Naive B cell (primary cell): ENCODE measurements at regions not wholly inside any gene's neighbourhood (a gene's known extent, or its start where the extent isn't known, plus 50 kb on each side); places are given as distances from the start of the nearest gene placed in this dataset.

Experiments
- ATAC-seq, 2 donors: fragments of 150-1000 bp; cut with Tn5 transposase; 2 replicates each; pipeline ENCODE4 v1.10.0; 2021; ENCODE audit warnings: low read depth in 2 of 2, mild to moderate bottlenecking in 2 of 2, moderate library complexity in 2 of 2
- DNase-seq: peaks from one replicate; pipeline ENCODE4 v3.0.0; 2022
- H3K27ac Mint-ChIP-seq, 6 donors: one replicate each; pipeline ENCODE4 v1.8.0; 2020 to 2022; ENCODE audit warnings: mild to moderate bottlenecking in 6 of 6, mixed read lengths in 6 of 6, moderate library complexity in 5 of 6, inconsistent platforms in 2 of 6
- H3K27me3 Mint-ChIP-seq, 3 donors: one replicate each; pipeline ENCODE4 v1.8.0; 2021 to 2022; ENCODE audit warnings: mixed read lengths in 3 of 3, mild to moderate bottlenecking in 1 of 3
- H3K36me3 Mint-ChIP-seq, 2 donors: one replicate each; pipeline ENCODE4 v1.8.0; 2020 to 2022; ENCODE audit warnings: mixed read lengths in 2 of 2, inconsistent platforms in 1 of 2, mild to moderate bottlenecking in 1 of 2
- H3K4me1 Mint-ChIP-seq, 3 donors: one replicate each; pipeline ENCODE4 v1.8.0; 2020 to 2022; ENCODE audit warnings: mixed read lengths in 3 of 3, inconsistent platforms in 1 of 3, mild to moderate bottlenecking in 1 of 3, moderate library complexity in 1 of 3
- H3K4me3 Mint-ChIP-seq, 8 donors: one replicate each; pipeline ENCODE4 v1.8.0; 2020 to 2022; ENCODE audit warnings: mild to moderate bottlenecking in 8 of 8, mixed read lengths in 8 of 8, moderate library complexity in 8 of 8, inconsistent platforms in 2 of 8
- H3K9me3 Mint-ChIP-seq, 7 donors: one replicate each; pipeline ENCODE4 v1.8.0; 2020 to 2022; ENCODE audit warnings: mixed read lengths in 7 of 7, mild to moderate bottlenecking in 5 of 7, inconsistent platforms in 2 of 7, moderate library complexity in 1 of 7

GRCh38 chr5:15065091-15065490, 193.5 kb upstream of the ANKH start:
- H3K9me3 Mint-ChIP-seq = peaks cover 0 to 18% (median 2%) of the 10 kb centered on the region in 7 donors

GRCh38 chr5:15064396-15064795, 192.8 kb upstream of the ANKH start:
- Mint-ChIP-seq H3K4me1 (no peaks in the 10 kb centered on the region), H3K36me3 (no peaks in the 10 kb centered on the region), H3K4me3 (no peak overlapping the region), H3K27me3 (peaks cover 0 to 7% (median 3%) of the 10 kb centered on the region in 3 donors), H3K9me3 (peaks cover 0 to 18% (median 2%) of the 10 kb centered on the region in 7 donors), H3K27ac (no peak overlapping the region)
- ATAC-seq (no peak), DNase-seq (no peak)

More at GRCh38 chr5:15065091-15065490, 193.5 kb upstream of the ANKH start:
- Mint-ChIP-seq H3K4me3 (no peak overlapping the region), H3K36me3 (no peaks in the 10 kb centered on the region), H3K4me1 (no peaks in the 10 kb centered on the region), H3K27ac (no peak overlapping the region), H3K27me3 (peaks cover 0 to 7% (median 0%) of the 10 kb centered on the region in 3 donors)
- no peak for ATAC-seq
- DNase-seq = no peak

GRCh38 chr5:15056988-15057592, 185.5 kb upstream of the ANKH start:
- H3K27ac Mint-ChIP-seq = no peak overlapping the region
- H3K9me3 Mint-ChIP-seq = peaks cover 0 to 11% (median 2%) of the 10 kb centered on the region in 7 donors
- DNase-seq (no peak), ATAC-seq (no peak)
- no peaks in the 10 kb centered on the region for H3K36me3 Mint-ChIP-seq
- peaks cover 0 to 28% (median 4%) of the 10 kb centered on the region in 3 donors for H3K27me3 Mint-ChIP-seq
- H3K4me1 Mint-ChIP-seq = no peaks in the 10 kb centered on the region
- H3K4me3 Mint-ChIP-seq = no peak overlapping the region

- H3K4me1 Mint-ChIP-seq = no peaks in the 10 kb centered on the region
- ATAC-seq = no peak
- H3K4me3 Mint-ChIP-seq = no peak overlapping the region
- no peaks in the 10 kb centered on the region for H3K36me3 Mint-ChIP-seq
- H3K27ac Mint-ChIP-seq = no peak overlapping the region
- peaks cover 0 to 13% (median 6%) of the 10 kb centered on the region in 7 donors for H3K9me3 Mint-ChIP-seq
- no peak for DNase-seq
- peaks cover 8 to 17% (median 13%) of the 10 kb centered on the region in 3 donors for H3K27me3 Mint-ChIP-seq
These were observed 172.9 kb upstream of the ANKH start for GRCh38 chr5:15044521-15044920.

GRCh38 chr5:15037247-15037908, 165.8 kb upstream of the ANKH start:
- Mint-ChIP-seq H3K27ac (no peak overlapping the region), H3K36me3 (peaks cover 0 to 7% of the 10 kb centered on the region in 2 donors), H3K27me3 (peaks cover 7 to 26% (median 18%) of the 10 kb centered on the region in 3 donors), H3K4me3 (no peak overlapping the region), H3K9me3 (peaks cover 4 to 30% (median 6%) of the 10 kb centered on the region in 7 donors), H3K4me1 (no peaks in the 10 kb centered on the region)
- ATAC-seq = no peak
- DNase-seq = no peak

GRCh38 chr5:15034379-15034778, 162.8 kb upstream of the ANKH start:
- peaks cover 0 to 21% (median 5%) of the 10 kb centered on the region in 7 donors for H3K9me3 Mint-ChIP-seq
- H3K4me3 Mint-ChIP-seq = no peak overlapping the region
- no peaks in the 10 kb centered on the region for H3K4me1 Mint-ChIP-seq
- DNase-seq = no peak
- H3K27me3 Mint-ChIP-seq = peaks cover 20 to 28% (median 21%) of the 10 kb centered on the region in 3 donors
- H3K36me3 Mint-ChIP-seq = peaks cover 0 to 7% of the 10 kb centered on the region in 2 donors
- peak overlapping the region in 1 of 6 donors; percentile 52 for H3K27ac Mint-ChIP-seq
- no peak for ATAC-seq

GRCh38 chr5:15031180-15031579, 159.6 kb upstream of the ANKH start:
- ATAC-seq = no peak
- H3K4me3 Mint-ChIP-seq = no peak overlapping the region
- no peaks in the 10 kb centered on the region for H3K9me3 Mint-ChIP-seq
- H3K4me1 Mint-ChIP-seq = no peaks in the 10 kb centered on the region
- DNase-seq = no peak
- H3K27me3 Mint-ChIP-seq = peaks cover 36 to 45% (median 37%) of the 10 kb centered on the region in 3 donors
- no peaks in the 10 kb centered on the region for H3K36me3 Mint-ChIP-seq
- H3K27ac Mint-ChIP-seq = no peak overlapping the region

GRCh38 chr5:15027764-15028163, 156.2 kb upstream of the ANKH start:
- no peak overlapping the region for H3K4me3 Mint-ChIP-seq
- no peaks in the 10 kb centered on the region for H3K4me1 Mint-ChIP-seq
- DNase-seq (no peak), ATAC-seq (no peak)
- no peaks in the 10 kb centered on the region for H3K36me3 Mint-ChIP-seq
- peaks cover 0 to 6% (median 0%) of the 10 kb centered on the region in 7 donors for H3K9me3 Mint-ChIP-seq
- peaks cover 48 to 57% (median 56%) of the 10 kb centered on the region in 3 donors for H3K27me3 Mint-ChIP-seq
- H3K27ac Mint-ChIP-seq = no peak overlapping the region

GRCh38 chr5:15026944-15027343, 155.4 kb upstream of the ANKH start:
- Mint-ChIP-seq H3K36me3 (no peaks in the 10 kb centered on the region), H3K9me3 (peaks cover 0 to 6% (median 0%) of the 10 kb centered on the region in 7 donors), H3K4me1 (no peaks in the 10 kb centered on the region), H3K27ac (no peak overlapping the region), H3K4me3 (no peak overlapping the region), H3K27me3 (peaks cover 46 to 64% (median 60%) of the 10 kb centered on the region in 3 donors)
- no peak for DNase-seq
- ATAC-seq = no peak

- H3K27ac Mint-ChIP-seq = no peak overlapping the region
- DNase-seq (no peak), ATAC-seq (no peak)
- H3K9me3 Mint-ChIP-seq = peaks cover 0 to 6% (median 0%) of the 10 kb centered on the region in 7 donors
- no peaks in the 10 kb centered on the region for H3K36me3 Mint-ChIP-seq
- peaks cover 47 to 67% (median 60%) of the 10 kb centered on the region in 3 donors for H3K27me3 Mint-ChIP-seq
- no peaks in the 10 kb centered on the region for H3K4me1 Mint-ChIP-seq
- H3K4me3 Mint-ChIP-seq = no peak overlapping the region
These were observed 154.7 kb upstream of the ANKH start for GRCh38 chr5:15026011-15026893.

- Mint-ChIP-seq H3K27me3 (peaks cover 42 to 53% (median 48%) of the 10 kb centered on the region in 3 donors), H3K4me1 (no peaks in the 10 kb centered on the region), H3K4me3 (no peak overlapping the region), H3K36me3 (no peaks in the 10 kb centered on the region), H3K9me3 (peaks cover 0 to 6% (median 0%) of the 10 kb centered on the region in 7 donors), H3K27ac (no peak overlapping the region)
- no peak for ATAC-seq
- no peak for DNase-seq
These were observed 152.3 kb upstream of the ANKH start for GRCh38 chr5:15023846-15024245.

GRCh38 chr5:15023266-15023665, 151.7 kb upstream of the ANKH start:
- DNase-seq (no peak), ATAC-seq (no peak)
- Mint-ChIP-seq H3K27me3 (peaks cover 42 to 48% (median 42%) of the 10 kb centered on the region in 3 donors), H3K4me1 (no peaks in the 10 kb centered on the region), H3K9me3 (peaks cover 0 to 6% (median 0%) of the 10 kb centered on the region in 7 donors), H3K36me3 (no peaks in the 10 kb centered on the region), H3K27ac (no peak overlapping the region), H3K4me3 (no peak overlapping the region)

GRCh38 chr5:15021266-15022046, 149.9 kb upstream of the ANKH start:
- ATAC-seq (no peak), DNase-seq (no peak)
- H3K4me3 Mint-ChIP-seq = no peak overlapping the region
- H3K27ac Mint-ChIP-seq = no peak overlapping the region
- H3K4me1 Mint-ChIP-seq = no peaks in the 10 kb centered on the region
- peaks cover 32 to 41% (median 32%) of the 10 kb centered on the region in 3 donors for H3K27me3 Mint-ChIP-seq
- peaks cover 0 to 6% (median 3%) of the 10 kb centered on the region in 7 donors for H3K9me3 Mint-ChIP-seq
- H3K36me3 Mint-ChIP-seq = no peaks in the 10 kb centered on the region
